Non-pigmented ciliary epithelial cell (primary cell): ENCODE measurements at regions not wholly inside any gene's neighbourhood (a gene's known extent, or its start where the extent isn't known, plus 50 kb on each side); places are given as distances from the start of the nearest gene placed in this dataset.
"Not testable (repeated sequence)": the region's sequence is repeated elsewhere in the genome, so short reads cannot be mapped to it uniquely, and the experiment has no call there.

Source experiments
- DNase-seq: peaks from one replicate; pipeline ENCODE4 v3.0.0-alpha.2; 2010; ENCODE audit warnings: low read depth

GRCh38 chr6:142016666-142017065, 116.1 kb upstream of the GJE1 start:
- not testable (repeated sequence) for DNase-seq

- DNase-seq, result not testable (repeated sequence)
Observed at GRCh38 chr6:142015463-142015862, 117.3 kb upstream of the GJE1 start.

DNA sequence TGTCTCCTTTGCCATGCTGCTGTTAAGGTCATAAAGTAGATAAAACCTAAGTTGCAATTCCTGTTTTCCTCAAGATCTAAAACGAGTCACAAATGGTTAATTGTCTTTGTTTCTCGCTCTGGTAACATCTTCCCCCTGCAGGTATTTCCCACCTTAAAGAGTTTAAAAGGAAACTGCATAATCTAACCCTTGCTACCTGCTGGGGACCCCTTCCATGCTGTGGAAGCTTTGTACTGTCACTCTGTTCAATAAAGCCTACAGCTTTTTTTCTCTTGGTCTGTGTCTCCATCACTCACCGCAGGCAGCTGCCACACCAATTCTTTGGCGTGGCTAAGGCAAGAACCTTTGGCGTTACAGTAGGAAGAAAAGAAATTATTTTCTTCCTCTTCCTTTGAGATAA, 117.7 kb upstream of the GJE1 start:
- DNase-seq, result no peak

DNA sequence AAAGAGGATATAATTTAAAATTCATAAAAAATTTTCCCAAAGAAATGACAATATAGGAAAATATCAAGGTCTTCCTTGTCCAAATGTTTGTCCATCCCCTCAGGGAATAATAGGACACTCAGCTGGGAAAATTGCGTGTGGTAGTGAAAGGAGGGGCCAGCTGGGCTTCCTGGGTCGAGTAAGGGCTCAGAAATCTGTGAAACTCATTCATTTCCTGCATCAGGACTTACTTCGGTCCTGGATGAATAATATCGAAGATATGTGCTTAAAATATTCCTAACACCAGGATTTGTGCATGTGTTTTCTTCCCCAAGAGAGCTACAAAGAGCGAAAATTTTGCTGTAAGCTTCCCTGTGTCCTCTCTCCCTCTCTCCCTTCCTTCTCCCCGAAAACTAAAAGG, 118.2 kb upstream of the GJE1 start:
- peak; percentile 74 for DNase-seq

GRCh38 chr6:142013875-142014495, 118.7 kb upstream of the GJE1 start:
- no peak for DNase-seq

DNA sequence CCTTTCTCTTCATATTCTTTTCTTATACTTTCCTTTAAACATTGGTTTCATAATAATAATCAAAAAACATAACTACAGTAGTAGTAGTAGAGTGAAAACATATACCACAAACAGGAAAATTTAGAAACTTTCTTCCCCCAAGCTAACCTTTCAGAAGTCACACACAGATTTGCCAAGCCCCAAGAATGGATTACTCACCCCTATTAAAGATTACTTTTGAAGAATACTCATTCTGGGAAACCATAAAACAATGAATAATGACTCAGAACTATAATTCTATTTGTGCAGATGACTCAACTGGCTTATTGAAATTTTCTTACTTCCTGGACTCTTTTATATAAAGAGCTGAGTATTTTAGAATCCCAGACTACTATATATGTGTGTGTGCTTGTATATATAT, 119.4 kb upstream of the GJE1 start:
- peak; percentile 76 for DNase-seq

- no peak for DNase-seq
Observed at GRCh38 chr6:142011775-142012174, 121.0 kb upstream of the GJE1 start.

DNA sequence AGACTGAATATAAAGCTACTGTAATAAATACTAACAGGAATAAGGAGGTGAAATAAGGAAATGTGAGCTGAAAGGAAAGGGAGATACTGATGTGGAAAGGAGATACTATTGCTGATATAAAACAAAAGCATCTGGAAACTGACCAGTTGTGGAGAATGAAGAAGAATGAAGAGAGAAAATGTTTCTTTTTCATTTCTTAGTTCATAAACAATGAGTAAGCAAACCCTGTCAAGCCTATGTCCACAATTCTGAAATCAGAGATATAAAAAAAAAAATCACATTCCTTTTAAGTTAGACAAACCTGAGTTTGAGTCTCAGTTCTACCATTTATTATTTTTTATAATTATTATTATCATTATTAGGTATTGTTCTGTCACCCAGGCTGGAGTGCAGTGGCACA, 121.6 kb upstream of the GJE1 start:
- DNase-seq, result no peak

- DNase-seq, result peak; percentile 51
Observed at GRCh38 chr6:142009647-142010046, 123.1 kb upstream of the GJE1 start.

- no peak for DNase-seq
Observed at GRCh38 chr6:142008781-142009180, 123.9 kb upstream of the GJE1 start.

GRCh38 chr6:142008016-142008735, 124.5 kb upstream of the GJE1 start:
- DNase-seq, result no peak

GRCh38 chr6:142005021-142005420, 127.7 kb upstream of the GJE1 start:
- no peak for DNase-seq

DNA sequence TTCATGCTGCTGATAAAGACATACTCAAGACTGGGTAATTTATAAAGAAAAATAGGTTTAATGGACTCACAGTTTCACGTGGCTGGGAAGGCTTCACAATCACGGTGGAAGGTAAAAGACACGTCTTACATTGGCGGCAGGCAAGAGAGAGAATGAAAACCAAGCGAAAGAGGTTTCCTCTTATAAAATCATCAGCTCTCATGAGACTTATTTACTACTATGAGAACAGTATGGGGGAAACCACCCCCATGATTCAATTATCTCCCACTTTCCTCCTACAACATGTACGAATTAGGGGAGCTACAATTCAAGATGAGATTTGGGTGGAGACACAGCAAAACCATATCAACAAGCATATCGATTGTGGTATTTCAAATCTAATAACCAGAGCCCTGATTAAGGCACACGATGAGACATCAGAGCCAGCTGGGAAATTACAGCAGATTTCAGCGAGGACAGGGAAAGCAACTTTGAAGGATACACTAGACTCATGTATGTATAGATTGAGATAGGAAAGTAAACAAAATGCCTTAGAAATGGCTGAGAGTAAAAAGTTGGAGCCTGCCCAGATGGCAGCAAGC, 129.8 kb upstream of the GJE1 start:
- DNase-seq, result no peak

DNA sequence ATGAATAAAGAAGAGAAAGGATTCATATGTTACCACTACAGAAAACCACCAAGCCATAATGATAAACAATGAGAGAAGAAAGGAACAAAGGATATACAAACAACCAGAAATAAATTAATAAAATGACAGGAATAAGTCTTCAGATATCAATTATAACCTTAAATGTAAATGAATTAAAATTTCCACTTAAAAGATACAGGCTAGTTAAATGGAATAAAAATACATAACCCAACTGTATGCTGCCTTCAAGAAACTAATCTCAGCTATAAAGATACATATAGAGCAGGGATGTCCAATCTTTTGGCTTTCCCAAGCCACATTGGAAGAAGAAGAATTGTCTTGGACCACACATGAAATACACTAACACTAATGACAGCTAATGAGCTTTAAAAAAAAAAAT, 135.9 kb upstream of the GJE1 start:
- no peak for DNase-seq

DNA sequence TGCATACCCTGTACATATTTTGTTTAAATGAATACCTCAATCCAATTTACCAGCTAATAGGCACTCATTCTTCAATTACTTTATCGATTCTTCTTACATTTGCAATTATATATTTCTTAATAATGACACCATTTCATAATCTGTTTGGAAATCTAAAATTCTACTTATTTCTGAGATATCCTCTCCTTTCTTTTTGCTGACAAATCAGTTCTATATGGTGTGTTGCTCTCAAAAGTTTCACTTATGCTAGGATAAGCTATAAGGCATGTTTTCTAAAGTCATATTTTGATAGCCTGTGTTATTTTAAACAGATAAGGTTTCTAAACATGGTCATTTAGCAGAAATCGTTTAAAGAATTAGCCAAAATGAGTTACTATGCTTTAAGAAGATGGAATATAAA, 140.6 kb upstream of the GJE1 start:
- no peak for DNase-seq

- no peak for DNase-seq
Observed at GRCh38 chr6:141990840-141991239, 141.9 kb upstream of the GJE1 start.

- DNase-seq, result no peak
Observed at GRCh38 chr6:141989706-141989959, 143.1 kb upstream of the GJE1 start.

- DNase-seq, result peak; percentile 31
Observed at GRCh38 chr6:141988954-141989705, 143.6 kb upstream of the GJE1 start.

DNA sequence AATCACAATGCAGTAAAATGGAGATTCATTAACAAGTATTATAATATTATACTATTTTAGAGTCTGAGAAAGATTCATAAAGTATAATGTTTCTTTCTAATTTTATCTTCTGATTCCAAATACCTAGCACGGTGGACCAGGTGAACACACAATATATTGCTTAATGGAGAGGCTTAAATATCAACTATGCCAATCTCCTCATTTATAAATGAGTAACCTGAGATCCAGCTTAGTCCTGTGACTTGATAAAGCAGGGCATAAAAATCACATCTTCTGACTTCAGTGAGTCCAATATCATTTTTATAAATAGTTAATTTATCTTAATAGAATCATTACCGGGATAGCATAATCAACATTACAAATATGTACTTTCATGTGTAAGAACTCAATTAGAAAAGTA, 144.4 kb upstream of the GJE1 start:
- no peak for DNase-seq

- no peak for DNase-seq
Observed at GRCh38 chr6:141986457-141986856, 146.3 kb upstream of the GJE1 start.

- DNase-seq, result no peak
Observed at GRCh38 chr6:141981190-141981589, 151.5 kb upstream of the GJE1 start.

DNA sequence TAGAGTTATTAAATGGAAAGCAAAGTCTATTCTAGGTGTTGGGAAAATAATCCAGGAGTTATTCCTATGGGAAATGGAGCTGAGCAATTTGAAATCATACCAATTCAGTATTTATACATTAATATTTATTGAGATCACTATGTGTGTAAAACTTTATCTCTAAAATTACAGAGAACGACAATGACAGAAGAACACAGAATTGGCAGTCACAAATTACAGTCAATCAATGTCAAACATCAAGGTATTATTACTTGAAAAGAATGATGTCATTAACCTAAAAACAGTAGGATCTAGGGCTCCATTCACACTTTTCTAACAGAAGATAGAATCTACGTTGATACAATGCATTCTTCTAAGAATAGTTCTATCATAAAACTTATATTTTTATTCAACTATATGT, 154.9 kb upstream of the GJE1 start:
- DNase-seq, result no peak

DNA sequence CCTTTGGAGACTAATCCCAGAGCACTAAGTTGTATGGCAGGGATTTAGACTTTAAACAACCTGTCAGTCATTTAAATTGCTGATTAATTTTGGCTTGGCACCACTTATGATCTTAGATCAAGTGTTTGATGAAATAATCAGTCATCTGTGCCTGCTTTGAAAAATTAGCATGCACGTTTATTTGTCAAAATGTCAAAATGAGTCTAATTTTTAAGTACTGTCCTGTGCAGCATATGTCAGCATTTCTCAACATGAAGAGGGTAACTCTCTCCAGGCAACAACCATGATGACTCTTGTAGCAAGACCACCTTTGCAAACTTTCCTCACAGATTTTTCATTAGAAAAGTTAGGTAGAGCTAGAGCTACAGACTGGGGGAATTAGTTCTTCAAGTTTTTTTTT, 155.7 kb upstream of the GJE1 start:
- DNase-seq, result no peak
